Astrocyte (in vitro differentiated cells and primary cell): ENCODE measurements at regions not wholly inside any gene's neighbourhood (a gene's known extent, or its start where the extent isn't known, plus 50 kb on each side); places are given as distances from the start of the nearest gene placed in this dataset.

Experiments
- DNase-seq: peaks from one replicate; pipeline ENCODE4 v3.0.0-alpha.2; 2010; ENCODE audit warnings: low read depth
- FAIRE-seq: peaks from 2 replicates; lab custom pipeline; 2011; peaks lifted over from hg19 to GRCh38; lab: Jason Lieb, UNC
- H2AFZ ChIP-seq: 2 replicates; pipeline ENCODE4 v1.6.0; 2012; ENCODE audit warnings: low read depth, low read length, inconsistent platforms
- H3K27ac ChIP-seq: 2 replicates; pipeline ENCODE4 v1.5.1; 2011; ENCODE audit warnings: low read depth, low read length, inconsistent platforms
- H3K27me3 ChIP-seq: 2 replicates; pipeline ENCODE4 v1.6.0; 2011; ENCODE audit warnings: low read length, inconsistent platforms; ENCODE audit not compliant: insufficient read depth
- H3K36me3 ChIP-seq: 2 replicates; pipeline ENCODE4 v1.5.1; 2011; ENCODE audit warnings: low read length, inconsistent platforms; ENCODE audit not compliant: insufficient read depth
- H3K4me1 ChIP-seq: 2 replicates; pipeline ENCODE4 v1.5.1; 2011; ENCODE audit warnings: low read length, inconsistent platforms; ENCODE audit not compliant: insufficient read depth
- H3K4me2 ChIP-seq: 2 replicates; pipeline ENCODE4 v1.6.0; 2012; ENCODE audit warnings: low read length, inconsistent platforms
- H3K4me3 ChIP-seq: 2 replicates; pipeline ENCODE4 v1.5.1; 2011; ENCODE audit warnings: low read depth, mild to moderate bottlenecking, low read length, inconsistent platforms; ENCODE audit not compliant: insufficient read depth
- H3K79me2 ChIP-seq: 2 replicates; pipeline ENCODE4 v1.6.0; 2012; ENCODE audit warnings: mild to moderate bottlenecking, low read length, inconsistent platforms; ENCODE audit not compliant: insufficient read depth
- H3K9ac ChIP-seq: 2 replicates; pipeline ENCODE4 v1.6.0; 2012; ENCODE audit warnings: mild to moderate bottlenecking, low read length, inconsistent platforms
- H3K9me3 ChIP-seq: 2 replicates; pipeline ENCODE4 v1.5.1; 2012; ENCODE audit warnings: low read depth, mild to moderate bottlenecking, low read length, inconsistent platforms; ENCODE audit not compliant: insufficient read depth
- H4K20me1 ChIP-seq: 2 replicates; pipeline ENCODE4 v1.6.0; 2012; ENCODE audit warnings: low read length, inconsistent platforms; ENCODE audit not compliant: insufficient read depth
- H3K27ac Mint-ChIP-seq: one replicate; pipeline ENCODE4 v1.8.0; 2021; ENCODE audit warnings: mild to moderate bottlenecking, mixed read lengths; ENCODE audit not compliant: unreplicated experiment
- H3K27me3 Mint-ChIP-seq: one replicate; pipeline ENCODE4 v1.8.0; 2021; ENCODE audit warnings: low read depth, mixed read lengths; ENCODE audit not compliant: unreplicated experiment
- H3K36me3 Mint-ChIP-seq: one replicate; pipeline ENCODE4 v1.8.0; 2021; ENCODE audit warnings: low read depth, mixed read lengths; ENCODE audit not compliant: unreplicated experiment
- H3K4me1 Mint-ChIP-seq: one replicate; pipeline ENCODE4 v1.8.0; 2021; ENCODE audit warnings: low read depth, mixed read lengths; ENCODE audit not compliant: unreplicated experiment
- H3K4me3 Mint-ChIP-seq: one replicate; pipeline ENCODE4 v1.8.0; 2021; ENCODE audit warnings: mild to moderate bottlenecking, moderate library complexity, mixed read lengths; ENCODE audit not compliant: unreplicated experiment
- H3K9me3 Mint-ChIP-seq: one replicate; pipeline ENCODE4 v1.8.0; 2021; ENCODE audit warnings: mild to moderate bottlenecking, mixed read lengths; ENCODE audit not compliant: unreplicated experiment
- EZH2 ChIP-seq: IDR thresholded peaks from 2 replicates; pipeline ENCODE4 v1.6.1; 2012; ENCODE audit warnings: mild to moderate bottlenecking, low read length, inconsistent platforms; ENCODE audit not compliant: insufficient read depth
- TF ChIP-seq, protein P1 (sequence below): IDR thresholded peaks from 2 replicates; pipeline ENCODE4 v1.5.1; 2011; ENCODE audit warnings: low read depth, mild to moderate bottlenecking, inconsistent platforms, low read length, moderate library complexity; ENCODE audit not compliant: insufficient read depth

DNA sequence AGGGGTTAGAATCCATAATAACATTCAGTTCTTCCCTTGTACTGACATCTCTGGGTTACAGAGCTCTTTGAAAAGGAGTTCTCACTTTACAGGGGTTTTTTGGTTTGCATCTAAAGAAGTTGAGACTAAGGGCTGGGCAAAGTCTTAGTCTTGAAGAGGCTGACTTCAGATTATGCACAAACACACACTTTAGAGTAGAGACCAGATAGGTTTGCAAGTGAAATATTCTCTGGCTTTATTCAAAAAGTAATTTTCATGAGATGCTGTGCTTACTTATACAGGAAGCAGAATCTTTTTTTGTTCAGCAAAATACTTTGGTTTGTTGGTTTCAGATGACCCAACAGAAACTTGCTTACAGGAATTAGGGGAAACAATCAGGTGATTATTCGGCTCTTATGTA, 410.9 kb upstream of the LRRTM1 start:
- no peaks in the 10 kb centered on the region for H3K9me3 Mint-ChIP-seq
- H3K27me3 Mint-ChIP-seq, result no peaks in the 10 kb centered on the region
- no peaks in the 10 kb centered on the region for H3K36me3 ChIP-seq

DNA sequence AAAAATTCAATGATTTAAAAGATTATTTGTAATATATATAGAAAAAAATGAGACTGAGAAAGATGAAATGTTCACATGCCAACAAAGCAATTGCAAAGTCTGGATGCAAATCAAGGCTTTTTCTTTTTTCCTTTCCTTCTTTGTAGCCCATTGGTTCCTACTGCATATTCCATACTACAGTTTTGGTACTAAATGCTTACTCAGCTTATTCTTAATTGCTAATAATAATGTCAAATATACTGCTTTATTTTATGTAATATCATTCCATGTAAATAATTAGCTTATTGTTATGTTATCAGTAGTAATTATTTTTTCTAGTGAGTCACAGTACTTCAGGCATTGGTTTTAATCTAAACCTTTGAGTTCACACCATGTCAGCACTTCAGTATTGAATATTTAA, 407.4 kb upstream of the LRRTM1 start:
- no peaks in the 10 kb centered on the region for H4K20me1 ChIP-seq
- no peak overlapping the region for H3K4me3 ChIP-seq
- Mint-ChIP-seq H3K4me3 (no peak overlapping the region), H3K27ac (no peak overlapping the region), H3K27me3 (no peaks in the 10 kb centered on the region), H3K36me3 (no peaks in the 10 kb centered on the region), H3K4me1 (no peaks in the 10 kb centered on the region), H3K9me3 (no peaks in the 10 kb centered on the region)
- H3K4me2 ChIP-seq, result no peak overlapping the region
- H3K9ac ChIP-seq, result no peak overlapping the region
- no peaks in the 10 kb centered on the region for H3K36me3 ChIP-seq
- no peak for DNase-seq
- H3K27ac ChIP-seq, result no peak overlapping the region
- H3K4me1 ChIP-seq, result no peaks in the 10 kb centered on the region
- no peaks in the 10 kb centered on the region for H3K9me3 ChIP-seq
- H3K27me3 ChIP-seq, result no peaks in the 10 kb centered on the region
- no peak for FAIRE-seq
- no peak overlapping the region for H2AFZ ChIP-seq
- no peaks in the 10 kb centered on the region for H3K79me2 ChIP-seq
- TF ChIP-seq, protein P1, sequence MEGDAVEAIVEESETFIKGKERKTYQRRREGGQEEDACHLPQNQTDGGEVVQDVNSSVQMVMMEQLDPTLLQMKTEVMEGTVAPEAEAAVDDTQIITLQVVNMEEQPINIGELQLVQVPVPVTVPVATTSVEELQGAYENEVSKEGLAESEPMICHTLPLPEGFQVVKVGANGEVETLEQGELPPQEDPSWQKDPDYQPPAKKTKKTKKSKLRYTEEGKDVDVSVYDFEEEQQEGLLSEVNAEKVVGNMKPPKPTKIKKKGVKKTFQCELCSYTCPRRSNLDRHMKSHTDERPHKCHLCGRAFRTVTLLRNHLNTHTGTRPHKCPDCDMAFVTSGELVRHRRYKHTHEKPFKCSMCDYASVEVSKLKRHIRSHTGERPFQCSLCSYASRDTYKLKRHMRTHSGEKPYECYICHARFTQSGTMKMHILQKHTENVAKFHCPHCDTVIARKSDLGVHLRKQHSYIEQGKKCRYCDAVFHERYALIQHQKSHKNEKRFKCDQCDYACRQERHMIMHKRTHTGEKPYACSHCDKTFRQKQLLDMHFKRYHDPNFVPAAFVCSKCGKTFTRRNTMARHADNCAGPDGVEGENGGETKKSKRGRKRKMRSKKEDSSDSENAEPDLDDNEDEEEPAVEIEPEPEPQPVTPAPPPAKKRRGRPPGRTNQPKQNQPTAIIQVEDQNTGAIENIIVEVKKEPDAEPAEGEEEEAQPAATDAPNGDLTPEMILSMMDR, result no peak
- no peak for TF ChIP-seq EZH2

More for the DNA sequence above, 410.9 kb upstream of the LRRTM1 start:
- no peak for DNase-seq
- no peak overlapping the region for H3K9ac ChIP-seq
- Mint-ChIP-seq H3K27ac (no peak overlapping the region), H3K4me3 (no peak overlapping the region), H3K36me3 (no peaks in the 10 kb centered on the region), H3K4me1 (no peaks in the 10 kb centered on the region)
- H3K79me2 ChIP-seq, result no peaks in the 10 kb centered on the region
- H3K4me2 ChIP-seq, result no peak overlapping the region
- H2AFZ ChIP-seq, result no peak overlapping the region
- no peaks in the 10 kb centered on the region for H4K20me1 ChIP-seq
- H3K27ac ChIP-seq, result no peak overlapping the region
- H3K4me3 ChIP-seq, result no peak overlapping the region
- no peaks in the 10 kb centered on the region for H3K27me3 ChIP-seq
- no peaks in the 10 kb centered on the region for H3K4me1 ChIP-seq
- TF ChIP-seq EZH2, result no peak
- TF ChIP-seq, protein P1, result no peak
- no peaks in the 10 kb centered on the region for H3K9me3 ChIP-seq
- FAIRE-seq, result no peak

DNA sequence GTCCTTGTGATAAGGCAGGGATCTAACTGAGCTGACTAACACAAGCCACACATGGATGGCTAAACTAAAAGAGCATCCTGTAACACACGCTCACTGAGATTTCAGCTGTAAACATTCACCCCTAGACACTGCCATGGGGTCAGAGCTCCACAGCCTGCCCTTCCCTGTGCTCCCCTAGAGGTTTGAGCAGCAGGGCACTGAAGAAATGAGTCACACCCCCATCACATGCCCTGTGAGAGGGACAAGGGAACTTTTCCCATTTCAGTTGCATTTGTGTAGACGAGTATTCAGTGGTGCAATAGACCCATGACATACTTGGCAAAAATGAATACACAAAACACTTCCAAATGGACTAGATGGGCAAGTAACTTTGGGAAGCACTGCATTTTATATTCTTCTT, 402.4 kb upstream of the LRRTM1 start:
- H2AFZ ChIP-seq, result no peak overlapping the region
- no peak for FAIRE-seq
- no peak overlapping the region for H3K27ac Mint-ChIP-seq

More for the DNA sequence above, 402.4 kb upstream of the LRRTM1 start:
- H3K4me1 Mint-ChIP-seq, result peaks cover 8% of the 10 kb centered on the region
- no peak overlapping the region for H3K4me3 Mint-ChIP-seq
- no peak overlapping the region for H3K4me3 ChIP-seq
- H3K4me1 ChIP-seq, result no peaks in the 10 kb centered on the region
- H3K4me2 ChIP-seq, result no peak overlapping the region
- no peaks in the 10 kb centered on the region for H3K36me3 Mint-ChIP-seq
- H3K9me3 ChIP-seq, result no peaks in the 10 kb centered on the region
- no peaks in the 10 kb centered on the region for H3K79me2 ChIP-seq
- TF ChIP-seq, protein P1, result no peak
- TF ChIP-seq EZH2, result no peak
- no peaks in the 10 kb centered on the region for H4K20me1 ChIP-seq
- no peaks in the 10 kb centered on the region for H3K9me3 Mint-ChIP-seq
- H3K36me3 ChIP-seq, result no peaks in the 10 kb centered on the region
- no peaks in the 10 kb centered on the region for H3K27me3 ChIP-seq
- H3K9ac ChIP-seq, result no peak overlapping the region
- H3K27ac ChIP-seq, result no peak overlapping the region
- H3K27me3 Mint-ChIP-seq, result no peaks in the 10 kb centered on the region
- no peak for DNase-seq
